ENCODE measurements at regions not wholly inside any gene's neighbourhood (a gene's known extent, or its start where the extent isn't known, plus 50 kb on each side); places are given as distances from the start of the nearest gene placed in this dataset.
"Not testable (repeated sequence)": the region's sequence is repeated elsewhere in the genome, so short reads cannot be mapped to it uniquely, and the experiment has no call there.

DNA sequence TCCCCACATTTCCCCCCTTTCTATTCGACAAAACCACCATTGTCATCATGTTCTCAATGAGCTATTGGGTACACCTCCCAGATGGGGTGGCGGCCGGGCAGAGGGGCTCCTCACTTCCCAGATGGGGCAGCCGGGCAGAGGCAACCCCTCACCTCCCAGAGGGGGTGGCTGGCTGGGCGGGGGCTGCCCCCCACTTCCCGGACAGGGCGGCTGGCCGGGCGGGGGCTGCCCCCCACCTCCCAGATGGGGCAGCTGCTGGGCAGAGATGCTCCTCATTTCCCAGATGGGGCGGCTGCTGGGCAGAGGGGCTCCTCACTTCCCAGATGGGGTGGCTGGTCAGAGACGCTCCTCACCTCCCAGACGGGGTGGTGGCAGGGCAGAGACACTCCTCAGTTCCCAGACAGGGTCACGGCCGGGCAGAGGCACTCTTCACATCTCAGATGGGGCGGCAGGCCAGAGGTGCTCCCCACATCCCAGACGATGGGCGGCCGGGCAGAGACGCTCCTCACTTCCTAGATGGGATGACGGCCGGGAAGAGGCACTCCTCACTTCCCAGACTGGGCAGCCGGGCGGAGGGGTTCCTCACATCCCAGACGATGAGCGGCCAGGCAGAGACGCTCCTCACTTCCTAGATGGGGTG lies 221.5 kb downstream of the NNT start:
- TF ChIP-seq, protein P1, sequence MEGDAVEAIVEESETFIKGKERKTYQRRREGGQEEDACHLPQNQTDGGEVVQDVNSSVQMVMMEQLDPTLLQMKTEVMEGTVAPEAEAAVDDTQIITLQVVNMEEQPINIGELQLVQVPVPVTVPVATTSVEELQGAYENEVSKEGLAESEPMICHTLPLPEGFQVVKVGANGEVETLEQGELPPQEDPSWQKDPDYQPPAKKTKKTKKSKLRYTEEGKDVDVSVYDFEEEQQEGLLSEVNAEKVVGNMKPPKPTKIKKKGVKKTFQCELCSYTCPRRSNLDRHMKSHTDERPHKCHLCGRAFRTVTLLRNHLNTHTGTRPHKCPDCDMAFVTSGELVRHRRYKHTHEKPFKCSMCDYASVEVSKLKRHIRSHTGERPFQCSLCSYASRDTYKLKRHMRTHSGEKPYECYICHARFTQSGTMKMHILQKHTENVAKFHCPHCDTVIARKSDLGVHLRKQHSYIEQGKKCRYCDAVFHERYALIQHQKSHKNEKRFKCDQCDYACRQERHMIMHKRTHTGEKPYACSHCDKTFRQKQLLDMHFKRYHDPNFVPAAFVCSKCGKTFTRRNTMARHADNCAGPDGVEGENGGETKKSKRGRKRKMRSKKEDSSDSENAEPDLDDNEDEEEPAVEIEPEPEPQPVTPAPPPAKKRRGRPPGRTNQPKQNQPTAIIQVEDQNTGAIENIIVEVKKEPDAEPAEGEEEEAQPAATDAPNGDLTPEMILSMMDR (conservative IDR thresholded peaks at IDR 0.05; ENCODE audit: low read length): not testable (repeated sequence)
- TF ChIP-seq EZH2phosphoT487 (IDR thresholded peaks at IDR 0.05; ENCODE audit: borderline replicate concordance): not testable (repeated sequence)

All from Loucy (cell line).